B cell (primary cell): ENCODE measurements at regions not wholly inside any gene's neighbourhood (a gene's known extent, or its start where the extent isn't known, plus 50 kb on each side); places are given as distances from the start of the nearest gene placed in this dataset.

Experiments used
- ATAC-seq: fragments of 200-7000 bp; cut with Tn5 transposase; one replicate; pipeline ENCODE4 v1.10.0; 2021; ENCODE audit warnings: low read depth, mild to moderate bottlenecking, moderate number of reproducible peaks, moderate library complexity
- CTCF ChIA-PET: fragments of 350-600 bp; sonication (Branson Sonifier 250); formaldehyde crosslinking; loops from one replicate; lab custom pipeline; 2021; ENCODE audit warnings: antibody characterized with exemption, inconsistent platforms; lab: Charles Lee
- POLR2A ChIA-PET: fragments of 350-600 bp; sonication (Branson Sonifier 250); formaldehyde crosslinking; loops from one replicate; lab custom pipeline; 2021; ENCODE audit warnings: antibody characterized with exemption; lab: Charles Lee
- DNase-seq: peaks from one replicate; pipeline ENCODE4 v3.0.0; 2013
- H2AFZ ChIP-seq: 2 replicates; pipeline ENCODE4 v1.6.1; 2012; ENCODE audit warnings: mild to moderate bottlenecking, low read depth, low read length; ENCODE audit not compliant: insufficient read depth, poor library complexity, severe bottlenecking
- H3K27ac ChIP-seq, 2 donors: 1 replicate in 1 of 2; 2 replicates in 1 of 2; pipeline ENCODE4 v1.5.1; 2012 to 2013; ENCODE audit warnings: low read length in 2 of 2, mild to moderate bottlenecking in 2 of 2, moderate library complexity in 1 of 2
- H3K27me3 ChIP-seq, 4 experiments: fragments of 200-600 bp in 1 of 4; sonication (generic) in 1 of 4; replicated peaks in 1 of 4; 1 replicate in 2 of 4; 2 replicates in 2 of 4; pipeline versions ENCODE4 v1.6.1 to v1.7.0; 2013 to 2016; ENCODE audit warnings: low read length in 3 of 4, mild to moderate bottlenecking in 2 of 4, mixed read lengths in 1 of 4, moderate library complexity in 1 of 4; ENCODE audit not compliant: insufficient read depth in 4 of 4, control insufficient read depth in 3 of 4; ENCODE audit errors: control extremely low read depth in 1 of 4
- H3K36me3 ChIP-seq, 2 experiments: replicated peaks in 1 of 2; 1 replicate in 1 of 2; 2 replicates in 1 of 2; pipeline versions ENCODE4 v1.6.1 to v1.7.1; 2013; ENCODE audit warnings: low read length in 1 of 2; ENCODE audit not compliant: insufficient read depth in 2 of 2, control insufficient read depth in 1 of 2; ENCODE audit errors: control extremely low read depth in 1 of 2, extremely low read depth in 1 of 2
- H3K4me1 ChIP-seq, 2 donors: fragments of 200-600 bp in 1 of 2; sonication (generic) in 1 of 2; 1 replicate in 1 of 2; 2 replicates in 1 of 2; pipeline versions ENCODE4 v1.5.1 to v1.6.1; 2013 to 2017; ENCODE audit warnings: low read length in 2 of 2; ENCODE audit not compliant: control insufficient read depth in 2 of 2, insufficient read depth in 2 of 2
- H3K4me2 ChIP-seq: replicated peaks from 2 replicates; pipeline ENCODE3; 2012; ENCODE audit warnings: mild to moderate bottlenecking, low read depth, low read length; ENCODE audit not compliant: poor library complexity, severe bottlenecking
- H3K4me3 ChIP-seq, 5 experiments: fragments of 200-600 bp in 1 of 5; sonication (generic) in 1 of 5; 1 replicate in 3 of 5; 2 replicates in 2 of 5; pipeline versions ENCODE4 v1.5.1 to v1.7.0; 2011 to 2016; ENCODE audit warnings: low read length in 4 of 5, mild to moderate bottlenecking in 4 of 5, low read depth in 2 of 5, control low read depth in 1 of 5, moderate library complexity in 1 of 5; ENCODE audit not compliant: insufficient read depth in 1 of 5; ENCODE audit errors: control extremely low read depth in 1 of 5, extremely low read depth in 1 of 5
- H3K79me2 ChIP-seq: fragments of 200-600 bp; sonication (generic); one replicate; pipeline ENCODE4 v1.6.0; 2016; ENCODE audit warnings: low read length; ENCODE audit not compliant: control insufficient read depth, insufficient read depth
- H3K9ac ChIP-seq: fragments of 200-600 bp; sonication (generic); 2 replicates; pipeline ENCODE4 v1.6.1; 2017; ENCODE audit warnings: mild to moderate bottlenecking, low read length, moderate library complexity
- H3K9me3 ChIP-seq, 3 donors: one replicate each; pipeline versions ENCODE4 v1.6.1 to v1.7.1; 2013; ENCODE audit warnings: low read length in 2 of 3; ENCODE audit not compliant: control insufficient read depth in 2 of 3, insufficient read depth in 1 of 3; ENCODE audit errors: control extremely low read depth in 1 of 3
- H4K20me1 ChIP-seq: 2 replicates; pipeline ENCODE4 v1.6.0; 2012; ENCODE audit warnings: mild to moderate bottlenecking, low read length; ENCODE audit not compliant: insufficient read depth, control insufficient read depth, poor library complexity, severe bottlenecking
- H3K27ac Mint-ChIP-seq: one replicate; pipeline ENCODE4 v1.8.0; 2021; ENCODE audit warnings: mixed read lengths
- H3K27me3 Mint-ChIP-seq: one replicate; pipeline ENCODE4 v1.8.0; 2021; ENCODE audit warnings: mixed read lengths
- H3K4me1 Mint-ChIP-seq: one replicate; pipeline ENCODE4 v1.8.0; 2021; ENCODE audit warnings: mixed read lengths
- H3K4me3 Mint-ChIP-seq: one replicate; pipeline ENCODE4 v1.8.0; 2021; ENCODE audit warnings: mixed read lengths
- H3K9me3 Mint-ChIP-seq: one replicate; pipeline ENCODE4 v1.8.0; 2022; ENCODE audit warnings: mixed read lengths; ENCODE audit not compliant: insufficient read depth
- CTCF ChIP-seq: fragments of 200-600 bp; IDR thresholded peaks from one replicate; pipeline ENCODE4 v1.8.0; 2022; ENCODE audit warnings: antibody characterized with exemption, mild to moderate bottlenecking
- EZH2 ChIP-seq: IDR thresholded peaks from 2 replicates; pipeline ENCODE4 v1.6.1; 2012; ENCODE audit warnings: borderline replicate concordance, low read depth, mild to moderate bottlenecking, moderate library complexity, low read length; ENCODE audit not compliant: insufficient read depth, poor library complexity, severe bottlenecking
- WGBS: methylation state at CpG from one replicate; pipeline ENCODE4 v1.1.5; 2013; ENCODE audit warnings: missing lambda C conversion rate; ENCODE audit not compliant: insufficient coverage; 5-methylcytosine and 5-hydroxymethylcytosine counted together
- intact Hi-C: fragments of 100-400 bp; cut with micrococcal nuclease; formaldehyde crosslinking; loops from one replicate; pipeline ENCODE4 v1.10.0; 2022

GRCh38 chr4:100067255-100067654 is 117.2 kb upstream of the H2AZ1 start:
- no peaks in the 10 kb centered on the region for H3K36me3 ChIP-seq
- H3K27ac ChIP-seq: no peak overlapping the region
- DNase-seq (no peak), ATAC-seq (no peak)
- H3K27me3 Mint-ChIP-seq: peaks cover 12% of the 10 kb centered on the region
- WGBS: 88% methylated on average over 8 of the region's 12 CpGs
- no peaks in the 10 kb centered on the region for H4K20me1 ChIP-seq
- H3K9ac ChIP-seq: no peak overlapping the region
- no peak overlapping the region for H3K4me3 Mint-ChIP-seq
- no peaks in the 10 kb centered on the region for H3K4me1 ChIP-seq
- CTCF ChIA-PET: interaction anchor here (0.6 kb wide), 1 partner anchor 1382 kb away, joined by 3 read pairs; no protein-coding TSS in a partner anchor
- no peak overlapping the region for H2AFZ ChIP-seq
- TF ChIP-seq CTCF (no peak), EZH2 (no peak)
- no peak overlapping the region for H3K27ac Mint-ChIP-seq
- H3K4me3 ChIP-seq: no peak overlapping the region
- H3K9me3 ChIP-seq: no peaks in the 10 kb centered on the region
- no peaks in the 10 kb centered on the region for H3K9me3 Mint-ChIP-seq
- H3K27me3 ChIP-seq: peaks cover 0 to 5% (median 0%) of the 10 kb centered on the region in 4 experiments
- POLR2A ChIA-PET: no interaction called here
- intact Hi-C loops: no loop called here
- no peaks in the 10 kb centered on the region for H3K4me1 Mint-ChIP-seq
- H3K4me2 ChIP-seq: no peak overlapping the region
- H3K79me2 ChIP-seq: no peaks in the 10 kb centered on the region

GRCh38 chr4:100063355-100063754 is 113.3 kb upstream of the H2AZ1 start:
- H3K4me2 ChIP-seq: no peak overlapping the region
- H3K4me1 ChIP-seq: no peaks in the 10 kb centered on the region
- POLR2A ChIA-PET: no interaction called here
- Mint-ChIP-seq H3K4me1 (no peaks in the 10 kb centered on the region), H3K9me3 (no peaks in the 10 kb centered on the region), H3K27me3 (peaks cover 20% of the 10 kb centered on the region), H3K27ac (no peak overlapping the region), H3K4me3 (no peak overlapping the region)
- WGBS: 8% methylated on average over 2 of the region's 2 CpGs
- no peak overlapping the region for H3K27ac ChIP-seq
- no peaks in the 10 kb centered on the region for H3K36me3 ChIP-seq
- CTCF ChIA-PET: no interaction called here
- DNase-seq (no peak), ATAC-seq (no peak)
- H4K20me1 ChIP-seq: no peaks in the 10 kb centered on the region
- TF ChIP-seq CTCF (no peak), EZH2 (no peak)
- no peaks in the 10 kb centered on the region for H3K9me3 ChIP-seq
- H2AFZ ChIP-seq: no peak overlapping the region
- no peak overlapping the region for H3K4me3 ChIP-seq
- H3K27me3 ChIP-seq: peaks cover 0 to 5% (median 2%) of the 10 kb centered on the region in 4 experiments
- intact Hi-C loops: no loop called here
- H3K9ac ChIP-seq: no peak overlapping the region
- no peaks in the 10 kb centered on the region for H3K79me2 ChIP-seq
